IMR-90 (cell line): ENCODE measurements at regions not wholly inside any gene's neighbourhood (a gene's known extent, or its start where the extent isn't known, plus 50 kb on each side); places are given as distances from the start of the nearest gene placed in this dataset.

ENCODE experiments used
- ATAC-seq: fragments of 200-7000 bp; cut with Tn5 transposase; 2 replicates; pipeline ENCODE4 v1.9.1; 2020; ENCODE audit warnings: low read depth, mild to moderate bottlenecking, moderate library complexity
- BruUV-seq: library from RNA; stranded (reverse); fragments of 400-500 nt; replicated peaks from 2 replicates; lab custom pipeline; 2021; lab: Mats Ljungman, UMichigan
- CTCF ChIA-PET: fragments of 300-600 bp; formaldehyde crosslinking; extraction: SDS; loops from one replicate; lab custom pipeline; 2021; ENCODE audit warnings: antibody characterized with exemption; lab: Yijun Ruan, JAX
- POLR2A ChIA-PET: fragments of 300-600 bp; sonication (Branson Sonifier 250); formaldehyde crosslinking; loops from one replicate; lab custom pipeline; 2022; ENCODE audit warnings: antibody characterized with exemption; ENCODE audit not compliant: unreplicated experiment; lab: Charles Lee
- DNase-seq: peaks from one replicate; pipeline ENCODE4 v3.0.0; 2013
- H2AFZ ChIP-seq: replicated peaks from 2 replicates; pipeline ENCODE3; 2013; ENCODE audit warnings: low read length, mild to moderate bottlenecking; ENCODE audit not compliant: poor library complexity
- H2AK5ac ChIP-seq: 2 replicates; pipeline ENCODE4 v1.6.1; 2013; ENCODE audit warnings: low read depth, low read length, inconsistent platforms
- H2AK9ac ChIP-seq: replicated peaks from 2 replicates; pipeline ENCODE3; 2013; ENCODE audit warnings: mild to moderate bottlenecking, low read depth, low read length, moderate library complexity; ENCODE audit not compliant: poor library complexity
- H2BK120ac ChIP-seq: 2 replicates; pipeline ENCODE4 v1.6.1; 2013; ENCODE audit warnings: low read depth, low read length, inconsistent platforms
- H2BK15ac ChIP-seq: 3 replicates; pipeline ENCODE4 v1.6.1; 2013; ENCODE audit warnings: low read depth, low read length, inconsistent platforms
- H2BK20ac ChIP-seq: 2 replicates; pipeline ENCODE4 v1.6.1; 2013; ENCODE audit warnings: low read depth, mild to moderate bottlenecking, inconsistent platforms, low read length, moderate library complexity
- H2BK5ac ChIP-seq: 2 replicates; pipeline ENCODE4 v1.6.1; 2013; ENCODE audit warnings: mild to moderate bottlenecking, low read depth, low read length, inconsistent platforms; ENCODE audit not compliant: poor library complexity, severe bottlenecking
- H3K14ac ChIP-seq: replicated peaks from 2 replicates; pipeline ENCODE4 v1.6.1; 2013; ENCODE audit warnings: low read depth, low read length, inconsistent platforms
- H3K18ac ChIP-seq: 2 replicates; pipeline ENCODE4 v1.6.1; 2013; ENCODE audit warnings: low read depth, low read length, control low read depth
- H3K23ac ChIP-seq: 2 replicates; pipeline ENCODE4 v1.6.1; 2013; ENCODE audit warnings: low read depth, low read length, inconsistent platforms
- H3K27ac ChIP-seq: 2 replicates; pipeline ENCODE4 v1.5.1; 2013; ENCODE audit warnings: mild to moderate bottlenecking, control low read depth, low read length; ENCODE audit not compliant: insufficient read depth
- H3K27me3 ChIP-seq: 2 replicates; pipeline ENCODE4 v1.6.1; 2013; ENCODE audit warnings: low read length; ENCODE audit not compliant: control insufficient read depth, insufficient read depth
- H3K36me3 ChIP-seq: 2 replicates; pipeline ENCODE4 v1.6.1; 2013; ENCODE audit warnings: low read length, mixed read lengths; ENCODE audit not compliant: control insufficient read depth, insufficient read depth
- H3K4ac ChIP-seq: 2 replicates; pipeline ENCODE4 v1.6.1; 2013; ENCODE audit warnings: low read depth, low read length, inconsistent platforms
- H3K4me1 ChIP-seq: 2 replicates; pipeline ENCODE4 v1.6.1; 2013; ENCODE audit warnings: low read length, mixed read lengths; ENCODE audit not compliant: control insufficient read depth, insufficient read depth
- H3K4me2 ChIP-seq: 2 replicates; pipeline ENCODE4 v1.6.1; 2013; ENCODE audit warnings: low read depth, mild to moderate bottlenecking, control low read depth, low read length, moderate library complexity
- H3K4me3 ChIP-seq: 2 replicates; pipeline ENCODE4 v1.5.1; 2013; ENCODE audit warnings: low read depth, mild to moderate bottlenecking, control low read depth, low read length, moderate library complexity; ENCODE audit not compliant: insufficient read depth
- H3K56ac ChIP-seq: 2 replicates; pipeline ENCODE4 v1.6.1; 2013; ENCODE audit warnings: low read length, inconsistent platforms; ENCODE audit not compliant: insufficient read depth; ENCODE audit errors: extremely low read depth
- H3K79me1 ChIP-seq, 2 experiments: 2 replicates each; pipeline ENCODE4 v1.6.1; 2013; ENCODE audit warnings: low read length in 2 of 2, inconsistent platforms in 1 of 2, low read depth in 1 of 2
- H3K9ac ChIP-seq: 2 replicates; pipeline ENCODE4 v1.6.1; 2013; ENCODE audit warnings: low read depth, low read length, control low read depth
- H3K9me1 ChIP-seq: 2 replicates; pipeline ENCODE4 v1.6.1; 2013; ENCODE audit warnings: low read length, inconsistent platforms; ENCODE audit not compliant: insufficient read depth
- H3K9me3 ChIP-seq: 2 replicates; pipeline ENCODE4 v1.6.1; 2013; ENCODE audit warnings: low read length; ENCODE audit not compliant: control insufficient read depth, insufficient read depth
- H4K20me1 ChIP-seq: 2 replicates; pipeline ENCODE4 v1.6.1; 2013; ENCODE audit warnings: low read length, inconsistent platforms; ENCODE audit not compliant: insufficient read depth
- H4K5ac ChIP-seq: 2 replicates; pipeline ENCODE4 v1.6.1; 2013; ENCODE audit warnings: mild to moderate bottlenecking, low read depth, low read length, control low read depth
- H4K8ac ChIP-seq, 2 experiments: 2 replicates each; pipeline ENCODE4 v1.6.1; 2013; ENCODE audit warnings: low read depth in 2 of 2, low read length in 2 of 2, control low read depth in 1 of 2, inconsistent platforms in 1 of 2
- H4K91ac ChIP-seq: 2 replicates; pipeline ENCODE4 v1.6.1; 2013; ENCODE audit warnings: low read depth, low read length, inconsistent platforms; ENCODE audit not compliant: insufficient read depth
- RAD21 ChIP-seq: IDR thresholded peaks from 2 replicates; pipeline ENCODE4 v1.6.1; 2012; ENCODE audit warnings: low read length, improper control_type of control experiment
- SMC3 ChIP-seq: fragments of 150-350 bp; IDR thresholded peaks from 2 replicates; pipeline ENCODE4 v1.6.1; 2016; ENCODE audit warnings: low read depth, mild to moderate bottlenecking, antibody characterized with exemption, low read length, moderate library complexity
- WGBS, 2 experiments: methylation state at CpG; one replicate each; pipeline versions ENCODE4 v1.1.5 to v1.1.7; 2013; ENCODE audit warnings: missing lambda C conversion rate in 2 of 2; ENCODE audit not compliant: insufficient read length in 1 of 2; ENCODE audit errors: extremely low coverage in 2 of 2; 5-methylcytosine and 5-hydroxymethylcytosine counted together
- dilution Hi-C: fragments of 300-500 bp; cut with HindIII; formaldehyde crosslinking; loops from one replicate; pipeline ENCODE4 v1.14.3; 2018; ENCODE audit warnings: low sequenced_read_pairs; ENCODE audit not compliant: unreplicated experiment
- in situ Hi-C: fragments of 300-500 bp; cut with MboI; formaldehyde crosslinking; loops from 3 replicates; pipeline ENCODE4 v1.14.3; 2019; ENCODE audit warnings: low sequenced_read_pairs, inconsistent platforms, mixed read lengths
- intact Hi-C: fragments of 100-400 bp; cut with micrococcal nuclease; formaldehyde crosslinking; loops from 2 replicates; pipeline ENCODE4 v1.10.0; 2022

DNA sequence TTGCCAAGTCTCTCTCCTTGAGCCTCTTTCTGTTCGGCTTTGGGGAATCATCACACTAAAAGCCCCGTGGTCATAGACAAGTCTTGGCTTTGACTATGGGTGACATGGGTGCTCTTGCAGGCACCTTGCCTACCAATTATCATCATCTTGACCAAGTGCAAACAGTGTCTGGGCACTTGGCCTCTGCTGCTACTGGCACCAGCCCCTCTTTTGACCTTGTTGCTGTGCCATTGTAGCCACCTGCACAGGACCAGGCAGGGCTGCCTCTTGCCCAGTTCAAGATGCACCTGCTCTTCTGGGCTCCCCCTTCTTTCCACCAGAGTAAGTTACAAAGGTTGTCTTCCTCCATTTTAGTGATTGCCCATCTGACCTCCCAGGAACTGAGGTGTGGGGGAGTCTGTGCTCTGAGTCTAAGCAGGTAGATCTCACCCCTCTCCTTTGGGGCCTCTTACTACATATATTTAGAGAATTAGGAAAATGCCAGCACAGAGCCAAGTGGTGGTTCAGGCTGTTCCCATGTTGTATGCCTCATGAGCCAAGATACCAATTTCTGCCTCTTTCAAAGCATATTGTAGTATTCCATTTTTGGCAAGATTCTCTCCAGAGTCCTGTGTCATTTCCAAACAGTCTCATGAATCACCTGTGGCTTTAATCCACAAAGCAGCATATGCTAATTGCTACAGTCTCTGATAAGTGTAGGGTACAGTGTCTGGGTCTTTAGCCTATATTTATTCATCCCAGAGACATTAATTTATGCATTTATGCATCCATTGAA is 142.9 kb upstream of the DAP start:
- H2BK15ac ChIP-seq = no peak overlapping the region
- in situ Hi-C loops (no loop called here), dilution Hi-C loops (no loop called here)

More for the DNA sequence above, 142.9 kb upstream of the DAP start:
- DNase-seq = no peak
- no peak overlapping the region for H3K18ac ChIP-seq
- H3K4me3 ChIP-seq = no peak overlapping the region
- CTCF ChIA-PET = no interaction called here
- TF ChIP-seq RAD21 = no peak
- TF ChIP-seq SMC3 = no peak
- 100% methylated on average over 1 of the region's 2 CpGs; no CpG with 5 or more reads in 1 of the 2 experiments for WGBS, 2 experiments
- no peak overlapping the region for H2BK5ac ChIP-seq
- no peak overlapping the region for H3K14ac ChIP-seq
- H3K9ac ChIP-seq = no peak overlapping the region
- no peaks in the 10 kb centered on the region for H3K79me1 ChIP-seq
- H3K23ac ChIP-seq = no peak overlapping the region
- H4K8ac ChIP-seq = no peak overlapping the region
- no peak overlapping the region for H4K91ac ChIP-seq
- POLR2A ChIA-PET = no interaction called here
- H3K9me3 ChIP-seq = no peaks in the 10 kb centered on the region
- no peak overlapping the region for H3K27ac ChIP-seq
- ATAC-seq = no peak
- no peak overlapping the region for H3K56ac ChIP-seq
- H3K4ac ChIP-seq = no peak overlapping the region
- no peak overlapping the region for H2AK9ac ChIP-seq
- H3K36me3 ChIP-seq = no peaks in the 10 kb centered on the region
- no peak overlapping the region for H2BK120ac ChIP-seq
- intact Hi-C loops = loop anchor here (5.0 kb wide), 3 partner anchors 42 to 202 kb away; partner anchors contain the start of gene DAP
- H4K5ac ChIP-seq = no peak overlapping the region
- H3K27me3 ChIP-seq = no peaks in the 10 kb centered on the region; the same call in 1 of the 2 replicates
- BruUV-seq = no TSS peak
- H3K4me2 ChIP-seq = no peak overlapping the region
- H4K20me1 ChIP-seq = no peaks in the 10 kb centered on the region
- peaks cover 7% of the 10 kb centered on the region for H3K9me1 ChIP-seq
- peaks cover 11% of the 10 kb centered on the region for H3K4me1 ChIP-seq
- no peak overlapping the region for H2AK5ac ChIP-seq
- H2AFZ ChIP-seq = no peak overlapping the region
- no peak overlapping the region for H2BK20ac ChIP-seq
